NCI-H2196 treated with DMSO at 0.1 percent for 48 hours (cell line): ENCODE measurements at regions not wholly inside any gene's neighbourhood (a gene's known extent, or its start where the extent isn't known, plus 50 kb on each side); places are given as distances from the start of the nearest gene placed in this dataset.
A peak's percentile ranks its signal among the peaks of the same experiment; 100 is the strongest.
"Not testable (repeated sequence)": the region's sequence is repeated elsewhere in the genome, so short reads cannot be mapped to it uniquely, and the experiment has no call there.

Source experiments
- DNase-seq: peaks from one replicate; lab custom pipeline; 2025; ENCODE audit not compliant: unreplicated experiment; lab: John Stamatoyannopoulos, UW

GRCh38 chr11:8772571-8773519, 90.3 kb downstream of the RPL27A start:
- no peak for DNase-seq

GRCh38 chr11:8773916-8774539, 91.4 kb downstream of the RPL27A start:
- no peak for DNase-seq

GRCh38 chr11:8774916-8775315, 92.3 kb downstream of the RPL27A start:
- DNase-seq, result not testable (repeated sequence)

- DNase-seq, result no peak
These were observed 92.7 kb downstream of the RPL27A start for GRCh38 chr11:8775332-8775731.

- DNase-seq, result no peak
These were observed 93.1 kb downstream of the RPL27A start for GRCh38 chr11:8775734-8776133.

GRCh38 chr11:8776209-8776608, 93.6 kb downstream of the RPL27A start:
- DNase-seq, result no peak

- peak; percentile 10 for DNase-seq
These were observed 95.5 kb downstream of the RPL27A start for GRCh38 chr11:8777907-8778767.

- peak; percentile 2 for DNase-seq
These were observed 96.5 kb downstream of the RPL27A start for GRCh38 chr11:8779107-8779506.

GRCh38 chr11:8779732-8780131, 97.1 kb downstream of the RPL27A start:
- DNase-seq, result no peak

- DNase-seq, result no peak
These were observed 102.4 kb downstream of the RPL27A start for GRCh38 chr11:8784954-8785353.

GRCh38 chr11:8785457-8785856, 102.9 kb downstream of the RPL27A start:
- DNase-seq, result no peak

GRCh38 chr11:8785998-8786397, 103.4 kb downstream of the RPL27A start:
- DNase-seq, result no peak

GRCh38 chr11:8786933-8787332, 104.3 kb downstream of the RPL27A start:
- no peak for DNase-seq

- no peak for DNase-seq
These were observed 104.8 kb downstream of the RPL27A start for GRCh38 chr11:8787372-8787771.

- no peak for DNase-seq
These were observed 106.0 kb downstream of the RPL27A start for GRCh38 chr11:8788616-8789015.

GRCh38 chr11:8789864-8790263, 107.3 kb downstream of the RPL27A start:
- no peak for DNase-seq

GRCh38 chr11:8790968-8791367, 108.4 kb downstream of the RPL27A start:
- no peak for DNase-seq

- no peak for DNase-seq
These were observed 110.1 kb downstream of the RPL27A start for GRCh38 chr11:8792710-8793109.

- no peak for DNase-seq
These were observed 110.7 kb downstream of the RPL27A start for GRCh38 chr11:8793114-8793777.

GRCh38 chr11:8794126-8794525, 111.5 kb downstream of the RPL27A start:
- DNase-seq, result no peak

GRCh38 chr11:8794677-8795103, 112.1 kb downstream of the RPL27A start:
- DNase-seq, result peak; percentile 18
